Panc1 (cell line): ENCODE measurements at regions not wholly inside any gene's neighbourhood (a gene's known extent, or its start where the extent isn't known, plus 50 kb on each side); places are given as distances from the start of the nearest gene placed in this dataset.

Experiments
- CTCF ChIP-seq: fragments of 450-650 bp; IDR thresholded peaks from 2 replicates; pipeline ENCODE4 v1.5.1; 2017; ENCODE audit warnings: mild to moderate bottlenecking
- POLR2AphosphoS5 ChIP-seq: IDR thresholded peaks from 2 replicates; pipeline ENCODE4 v1.6.1; 2012; ENCODE audit warnings: mild to moderate bottlenecking, low read depth, low read length, moderate library complexity
- TF ChIP-seq, protein P1 (sequence below), 2 experiments: IDR thresholded peaks; 2 replicates each; pipeline ENCODE4 v1.6.1; 2011 to 2012; ENCODE audit warnings: low read depth in 2 of 2, control low read depth in 1 of 2, low read length in 1 of 2, mild to moderate bottlenecking in 1 of 2, moderate library complexity in 1 of 2; ENCODE audit not compliant: insufficient read depth in 1 of 2

- TF ChIP-seq CTCF = no peak
- TF ChIP-seq, protein P1, sequence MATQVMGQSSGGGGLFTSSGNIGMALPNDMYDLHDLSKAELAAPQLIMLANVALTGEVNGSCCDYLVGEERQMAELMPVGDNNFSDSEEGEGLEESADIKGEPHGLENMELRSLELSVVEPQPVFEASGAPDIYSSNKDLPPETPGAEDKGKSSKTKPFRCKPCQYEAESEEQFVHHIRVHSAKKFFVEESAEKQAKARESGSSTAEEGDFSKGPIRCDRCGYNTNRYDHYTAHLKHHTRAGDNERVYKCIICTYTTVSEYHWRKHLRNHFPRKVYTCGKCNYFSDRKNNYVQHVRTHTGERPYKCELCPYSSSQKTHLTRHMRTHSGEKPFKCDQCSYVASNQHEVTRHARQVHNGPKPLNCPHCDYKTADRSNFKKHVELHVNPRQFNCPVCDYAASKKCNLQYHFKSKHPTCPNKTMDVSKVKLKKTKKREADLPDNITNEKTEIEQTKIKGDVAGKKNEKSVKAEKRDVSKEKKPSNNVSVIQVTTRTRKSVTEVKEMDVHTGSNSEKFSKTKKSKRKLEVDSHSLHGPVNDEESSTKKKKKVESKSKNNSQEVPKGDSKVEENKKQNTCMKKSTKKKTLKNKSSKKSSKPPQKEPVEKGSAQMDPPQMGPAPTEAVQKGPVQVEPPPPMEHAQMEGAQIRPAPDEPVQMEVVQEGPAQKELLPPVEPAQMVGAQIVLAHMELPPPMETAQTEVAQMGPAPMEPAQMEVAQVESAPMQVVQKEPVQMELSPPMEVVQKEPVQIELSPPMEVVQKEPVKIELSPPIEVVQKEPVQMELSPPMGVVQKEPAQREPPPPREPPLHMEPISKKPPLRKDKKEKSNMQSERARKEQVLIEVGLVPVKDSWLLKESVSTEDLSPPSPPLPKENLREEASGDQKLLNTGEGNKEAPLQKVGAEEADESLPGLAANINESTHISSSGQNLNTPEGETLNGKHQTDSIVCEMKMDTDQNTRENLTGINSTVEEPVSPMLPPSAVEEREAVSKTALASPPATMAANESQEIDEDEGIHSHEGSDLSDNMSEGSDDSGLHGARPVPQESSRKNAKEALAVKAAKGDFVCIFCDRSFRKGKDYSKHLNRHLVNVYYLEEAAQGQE (IDR thresholded peaks at IDR 0.05; ENCODE audit: insufficient read depth in 1 of 2, low read depth in 2 of 2, low read length in 1 of 2) = no peak
- TF ChIP-seq POLR2AphosphoS5 = no peak
These were observed 142.3 kb upstream of the CDH7 start for GRCh38 chr18:65608471-65608870.
